Natural killer cell (primary cell): ENCODE measurements at regions not wholly inside any gene's neighbourhood (a gene's known extent, or its start where the extent isn't known, plus 50 kb on each side); places are given as distances from the start of the nearest gene placed in this dataset.

Experiments
- ATAC-seq, 3 donors: fragments of 150-1000 bp in 2 of 3; fragments of 200-7000 bp in 1 of 3; cut with Tn5 transposase; 1 replicate in 1 of 3; 2 replicates in 2 of 3; pipeline ENCODE4 v1.10.0; 2021; ENCODE audit warnings: mild to moderate bottlenecking in 2 of 3, moderate library complexity in 2 of 3
- DNase-seq, 2 donors: peaks; one replicate each; pipeline versions ENCODE4 v3.0.0 to v3.0.0-alpha.2; 2013 to 2021; ENCODE audit warnings: mixed read lengths in 1 of 2
- H3K27ac ChIP-seq: one replicate; pipeline ENCODE4 v1.5.1; 2013; ENCODE audit warnings: mild to moderate bottlenecking, low read length
- H3K27me3 ChIP-seq: one replicate; pipeline ENCODE4 v1.6.1; 2013; ENCODE audit warnings: low read length; ENCODE audit not compliant: control insufficient read depth, insufficient read depth
- H3K36me3 ChIP-seq: one replicate; pipeline ENCODE4 v1.6.1; 2013; ENCODE audit warnings: low read length; ENCODE audit not compliant: control insufficient read depth, insufficient read depth
- H3K4me1 ChIP-seq: one replicate; pipeline ENCODE4 v1.6.1; 2013; ENCODE audit warnings: low read length; ENCODE audit not compliant: control insufficient read depth, insufficient read depth
- H3K4me3 ChIP-seq: one replicate; pipeline ENCODE4 v1.5.1; 2013; ENCODE audit warnings: low read length
- H3K9me3 ChIP-seq: one replicate; pipeline ENCODE4 v1.6.1; 2013; ENCODE audit warnings: low read length; ENCODE audit not compliant: control insufficient read depth, insufficient read depth
- H3K27ac Mint-ChIP-seq, 2 donors: one replicate each; pipeline ENCODE4 v1.8.0; 2022; ENCODE audit warnings: mild to moderate bottlenecking in 2 of 2, mixed read lengths in 2 of 2, moderate library complexity in 1 of 2
- H3K27me3 Mint-ChIP-seq, 2 donors: one replicate each; pipeline ENCODE4 v1.8.0; 2022; ENCODE audit warnings: low read depth in 2 of 2, mixed read lengths in 2 of 2
- H3K36me3 Mint-ChIP-seq: one replicate; pipeline ENCODE4 v1.8.0; 2022; ENCODE audit warnings: mixed read lengths
- H3K4me1 Mint-ChIP-seq, 2 donors: one replicate each; pipeline ENCODE4 v1.8.0; 2022; ENCODE audit warnings: mixed read lengths in 2 of 2
- H3K4me3 Mint-ChIP-seq: one replicate; pipeline ENCODE4 v1.8.0; 2022; ENCODE audit warnings: mild to moderate bottlenecking, moderate library complexity, mixed read lengths
- H3K9me3 Mint-ChIP-seq, 2 donors: one replicate each; pipeline ENCODE4 v1.8.0; 2022; ENCODE audit warnings: mixed read lengths in 2 of 2
- WGBS: methylation state at CpG from one replicate; pipeline ENCODE4 v1.1.7; 2013; ENCODE audit warnings: missing lambda C conversion rate; ENCODE audit not compliant: insufficient coverage; 5-methylcytosine and 5-hydroxymethylcytosine counted together
- intact Hi-C: fragments of 100-400 bp; cut with micrococcal nuclease; formaldehyde crosslinking; loops from one replicate; pipeline ENCODE4 v1.14.2; 2022
- TF ChIP-seq, protein P1 (sequence below): fragments of 200-600 bp; IDR thresholded peaks from one replicate; pipeline ENCODE4 v1.8.0; 2022; ENCODE audit warnings: antibody characterized with exemption

DNA sequence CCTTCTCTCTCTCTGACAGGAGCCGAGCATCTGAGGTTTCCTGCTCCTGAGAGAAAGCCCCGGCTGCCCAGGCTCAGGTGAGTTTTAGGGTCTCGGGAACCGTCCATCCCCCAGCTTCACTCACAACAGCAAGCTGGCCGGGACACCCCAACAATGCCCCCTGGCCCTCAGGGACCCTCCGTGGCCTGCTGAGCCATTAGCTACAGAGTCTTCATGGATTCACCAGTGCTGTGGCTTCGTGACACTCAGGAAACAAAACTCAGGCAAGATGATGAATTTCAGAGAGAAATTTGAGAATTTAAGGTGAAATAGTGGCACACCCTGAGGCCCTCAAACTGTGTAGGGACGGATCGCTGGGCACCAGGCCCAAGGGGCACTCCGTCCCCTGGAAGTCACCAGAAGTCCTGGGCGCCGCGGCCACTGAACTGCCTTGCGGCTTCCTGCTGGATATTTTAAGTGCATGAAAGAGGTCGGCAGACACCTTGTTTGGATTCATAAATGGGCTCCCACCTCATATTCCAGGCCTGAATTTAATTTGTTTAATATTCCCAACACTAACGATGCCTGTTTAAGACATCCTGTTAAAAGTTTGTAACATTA, 368.3 kb upstream of the SALL3 start:
- ATAC-seq (no peak), DNase-seq (no peak)
- Mint-ChIP-seq H3K4me1 (no peaks in the 10 kb centered on the region), H3K27ac (no peak overlapping the region), H3K9me3 (peaks cover 3 to 7% of the 10 kb centered on the region in 2 donors), H3K4me3 (no peak overlapping the region), H3K36me3 (no peaks in the 10 kb centered on the region), H3K27me3 (peaks cover 0 to 10% of the 10 kb centered on the region in 2 donors)
- Histone ChIP-seq H3K4me3 (no peak overlapping the region), H3K27me3 (no peaks in the 10 kb centered on the region), H3K9me3 (no peaks in the 10 kb centered on the region), H3K36me3 (no peaks in the 10 kb centered on the region), H3K27ac (no peak overlapping the region), H3K4me1 (no peaks in the 10 kb centered on the region)
- intact Hi-C loops, result no loop called here
- TF ChIP-seq, protein P1, sequence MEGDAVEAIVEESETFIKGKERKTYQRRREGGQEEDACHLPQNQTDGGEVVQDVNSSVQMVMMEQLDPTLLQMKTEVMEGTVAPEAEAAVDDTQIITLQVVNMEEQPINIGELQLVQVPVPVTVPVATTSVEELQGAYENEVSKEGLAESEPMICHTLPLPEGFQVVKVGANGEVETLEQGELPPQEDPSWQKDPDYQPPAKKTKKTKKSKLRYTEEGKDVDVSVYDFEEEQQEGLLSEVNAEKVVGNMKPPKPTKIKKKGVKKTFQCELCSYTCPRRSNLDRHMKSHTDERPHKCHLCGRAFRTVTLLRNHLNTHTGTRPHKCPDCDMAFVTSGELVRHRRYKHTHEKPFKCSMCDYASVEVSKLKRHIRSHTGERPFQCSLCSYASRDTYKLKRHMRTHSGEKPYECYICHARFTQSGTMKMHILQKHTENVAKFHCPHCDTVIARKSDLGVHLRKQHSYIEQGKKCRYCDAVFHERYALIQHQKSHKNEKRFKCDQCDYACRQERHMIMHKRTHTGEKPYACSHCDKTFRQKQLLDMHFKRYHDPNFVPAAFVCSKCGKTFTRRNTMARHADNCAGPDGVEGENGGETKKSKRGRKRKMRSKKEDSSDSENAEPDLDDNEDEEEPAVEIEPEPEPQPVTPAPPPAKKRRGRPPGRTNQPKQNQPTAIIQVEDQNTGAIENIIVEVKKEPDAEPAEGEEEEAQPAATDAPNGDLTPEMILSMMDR, result no peak
- 85% methylated on average over 15 of the region's 16 CpGs for WGBS

DNA sequence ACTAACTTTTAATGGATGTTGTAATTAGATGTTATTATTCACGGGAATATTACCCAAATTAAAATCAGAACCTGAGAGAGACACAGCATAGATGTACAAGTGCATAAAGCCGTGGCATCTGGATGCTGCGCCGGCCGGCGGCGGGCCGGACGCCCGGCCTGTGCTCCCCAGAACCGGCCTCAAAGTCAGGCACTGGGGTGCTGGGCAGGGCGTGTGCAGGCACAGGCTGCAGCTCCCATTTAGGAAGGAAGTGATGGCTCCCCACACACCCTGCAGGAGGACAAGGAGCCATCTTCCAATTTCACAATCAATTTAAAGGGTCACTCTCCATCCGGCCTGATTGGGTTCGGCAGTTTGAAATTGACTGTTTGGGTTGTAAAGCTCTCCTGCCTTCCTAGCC, 367.7 kb upstream of the SALL3 start:
- TF ChIP-seq, protein P1, result no peak
- Histone ChIP-seq H3K4me1 (no peaks in the 10 kb centered on the region), H3K27ac (no peak overlapping the region), H3K36me3 (no peaks in the 10 kb centered on the region), H3K27me3 (no peaks in the 10 kb centered on the region), H3K9me3 (no peaks in the 10 kb centered on the region), H3K4me3 (no peak overlapping the region)
- ATAC-seq, result no peak
- no peak overlapping the region for H3K4me3 Mint-ChIP-seq
- no peak overlapping the region for H3K27ac Mint-ChIP-seq
- peaks cover 0 to 10% of the 10 kb centered on the region in 2 donors for H3K27me3 Mint-ChIP-seq
- no peak for DNase-seq
- H3K9me3 Mint-ChIP-seq, result peaks cover 6 to 7% of the 10 kb centered on the region in 2 donors
- WGBS, result 89% methylated on average over 14 of the region's 14 CpGs
- H3K4me1 Mint-ChIP-seq, result no peaks in the 10 kb centered on the region
- no peaks in the 10 kb centered on the region for H3K36me3 Mint-ChIP-seq
- intact Hi-C loops, result no loop called here

DNA sequence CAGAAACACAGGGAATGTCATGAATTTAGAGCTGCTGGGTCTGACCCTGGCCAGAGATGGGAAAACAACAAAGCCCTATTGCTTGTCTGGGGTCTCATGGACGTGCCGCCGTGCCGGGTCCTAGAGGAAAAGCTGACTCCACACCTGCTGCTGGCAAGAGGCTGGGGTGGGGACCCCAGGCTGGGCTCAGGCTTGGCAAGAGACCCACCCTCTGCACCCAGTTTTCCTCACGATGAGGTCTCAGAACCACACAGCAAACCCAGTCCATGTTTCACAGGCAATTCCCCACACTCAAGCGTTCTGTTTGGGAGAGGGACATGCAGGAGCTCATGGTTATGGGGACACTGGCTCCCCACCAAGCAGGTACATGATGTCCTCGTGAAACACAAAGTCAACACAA, 367.3 kb upstream of the SALL3 start:
- H3K4me1 ChIP-seq, result no peaks in the 10 kb centered on the region
- Mint-ChIP-seq H3K4me1 (no peaks in the 10 kb centered on the region), H3K4me3 (no peak overlapping the region), H3K9me3 (peaks cover 6% of the 10 kb centered on the region in 2 donors), H3K36me3 (no peaks in the 10 kb centered on the region), H3K27ac (no peak overlapping the region), H3K27me3 (peaks cover 0 to 8% of the 10 kb centered on the region in 2 donors)
- ATAC-seq, result no peak
- no peak for DNase-seq
- 79% methylated on average over 7 of the region's 7 CpGs for WGBS
- H3K36me3 ChIP-seq, result no peaks in the 10 kb centered on the region
- TF ChIP-seq, protein P1, result no peak
- H3K4me3 ChIP-seq, result no peak overlapping the region
- H3K27ac ChIP-seq, result no peak overlapping the region
- no peaks in the 10 kb centered on the region for H3K27me3 ChIP-seq
- H3K9me3 ChIP-seq, result no peaks in the 10 kb centered on the region
- intact Hi-C loops, result no loop called here

DNA sequence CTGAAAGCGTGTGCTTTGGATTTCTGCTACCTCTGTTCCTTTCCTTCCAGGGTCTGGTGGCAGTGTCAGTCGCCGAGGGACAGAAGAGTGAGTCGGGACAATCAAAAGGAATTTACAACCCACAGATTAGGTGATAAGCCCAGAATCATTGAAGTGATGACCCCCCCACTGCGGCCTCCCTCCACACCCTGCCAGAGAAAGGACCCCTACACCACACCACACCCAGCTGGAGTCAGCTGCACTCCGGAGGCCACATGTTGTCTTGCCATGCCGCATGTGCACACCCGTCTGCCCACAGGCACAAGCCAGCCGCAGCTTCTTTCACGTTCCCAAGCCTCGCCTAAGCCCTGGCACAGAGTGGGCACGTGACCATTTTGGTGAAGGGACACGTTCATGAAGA, 366.8 kb upstream of the SALL3 start:
- intact Hi-C loops, result no loop called here
- TF ChIP-seq, protein P1, result no peak
- WGBS, result 91% methylated on average over 13 of the region's 13 CpGs

More for the DNA sequence above, 366.8 kb upstream of the SALL3 start:
- H3K4me1 ChIP-seq, result no peaks in the 10 kb centered on the region
- Mint-ChIP-seq H3K4me3 (no peak overlapping the region), H3K4me1 (no peaks in the 10 kb centered on the region), H3K36me3 (no peaks in the 10 kb centered on the region), H3K9me3 (peaks cover 6% of the 10 kb centered on the region in 2 donors), H3K27me3 (peaks cover 0 to 8% of the 10 kb centered on the region in 2 donors), H3K27ac (no peak overlapping the region)
- H3K4me3 ChIP-seq, result no peak overlapping the region
- ATAC-seq (no peak), DNase-seq (no peak)
- H3K27me3 ChIP-seq, result no peaks in the 10 kb centered on the region
- H3K9me3 ChIP-seq, result no peaks in the 10 kb centered on the region
- H3K36me3 ChIP-seq, result no peaks in the 10 kb centered on the region
- no peak overlapping the region for H3K27ac ChIP-seq
